Hepatocyte (in vitro differentiated cells): ENCODE measurements at regions not wholly inside any gene's neighbourhood (a gene's known extent, or its start where the extent isn't known, plus 50 kb on each side); places are given as distances from the start of the nearest gene placed in this dataset.

ENCODE experiments used
- DNase-seq: peaks from one replicate; pipeline ENCODE4 v3.0.0-alpha.2; 2016; ENCODE audit warnings: low spot score
- H2AFZ ChIP-seq: fragments of 200-600 bp; sonication (generic); 2 replicates; pipeline ENCODE4 v1.6.0; 2016; ENCODE audit warnings: antibody characterized with exemption, mild to moderate bottlenecking
- H3K27ac ChIP-seq: fragments of 200-600 bp; sonication (generic); 2 replicates; pipeline ENCODE4 v1.5.1; 2016; ENCODE audit warnings: mild to moderate bottlenecking
- H3K27me3 ChIP-seq: fragments of 200-600 bp; sonication (generic); 2 replicates; pipeline ENCODE4 v1.6.1; 2016
- H3K36me3 ChIP-seq: fragments of 200-600 bp; sonication (generic); replicated peaks from 2 replicates; pipeline ENCODE4 v1.5.1; 2016; ENCODE audit warnings: low read depth; ENCODE audit not compliant: insufficient read depth
- H3K4me1 ChIP-seq: fragments of 200-600 bp; sonication (generic); 2 replicates; pipeline ENCODE4 v1.5.1; 2016; ENCODE audit warnings: mild to moderate bottlenecking, moderate library complexity; ENCODE audit not compliant: insufficient read depth
- H3K4me2 ChIP-seq: fragments of 200-600 bp; sonication (generic); 2 replicates; pipeline ENCODE4 v1.6.0; 2016
- H3K4me3 ChIP-seq: fragments of 200-600 bp; sonication (generic); 2 replicates; pipeline ENCODE4 v1.5.1; 2016; ENCODE audit warnings: mild to moderate bottlenecking
- H3K79me2 ChIP-seq: fragments of 200-600 bp; sonication (generic); 2 replicates; pipeline ENCODE4 v1.6.0; 2017; ENCODE audit warnings: mild to moderate bottlenecking
- H3K9me2 ChIP-seq: fragments of 200-600 bp; sonication (generic); replicated peaks from 2 replicates; pipeline ENCODE4 v1.6.0; 2017; ENCODE audit warnings: mild to moderate bottlenecking; ENCODE audit not compliant: insufficient read depth
- H3K9me3 ChIP-seq: fragments of 200-600 bp; sonication (generic); 2 replicates; pipeline ENCODE4 v1.5.1; 2016; ENCODE audit warnings: low read depth, mild to moderate bottlenecking
- H4K20me1 ChIP-seq: fragments of 200-600 bp; sonication (generic); 2 replicates; pipeline ENCODE4 v1.6.0; 2016; ENCODE audit warnings: mild to moderate bottlenecking; ENCODE audit not compliant: insufficient read depth, poor library complexity, severe bottlenecking
- EZH2 ChIP-seq: fragments of 200-600 bp; sonication (generic); IDR thresholded peaks from 2 replicates; pipeline ENCODE4 v1.6.1; 2016; ENCODE audit warnings: antibody characterized with exemption, mild to moderate bottlenecking, borderline replicate concordance
- EZH2phosphoT487 ChIP-seq: fragments of 200-600 bp; sonication (generic); IDR thresholded peaks from one replicate; pipeline ENCODE4 v1.6.1; 2018; ENCODE audit warnings: antibody characterized with exemption, mild to moderate bottlenecking, low read depth, moderate library complexity; ENCODE audit not compliant: unreplicated experiment, severe bottlenecking
- WGBS: methylation state at CpG from one replicate; pipeline ENCODE4 v1.1.6; 2016; ENCODE audit warnings: low lambda C conversion rate; ENCODE audit errors: missing lambda C conversion rate; 5-methylcytosine and 5-hydroxymethylcytosine counted together
- TF ChIP-seq, protein P1 (sequence below): fragments of 200-600 bp; sonication (generic); IDR thresholded peaks from 2 replicates; pipeline ENCODE4 v1.5.1; 2016; ENCODE audit warnings: antibody characterized with exemption, mild to moderate bottlenecking; ENCODE audit not compliant: poor library complexity

DNA sequence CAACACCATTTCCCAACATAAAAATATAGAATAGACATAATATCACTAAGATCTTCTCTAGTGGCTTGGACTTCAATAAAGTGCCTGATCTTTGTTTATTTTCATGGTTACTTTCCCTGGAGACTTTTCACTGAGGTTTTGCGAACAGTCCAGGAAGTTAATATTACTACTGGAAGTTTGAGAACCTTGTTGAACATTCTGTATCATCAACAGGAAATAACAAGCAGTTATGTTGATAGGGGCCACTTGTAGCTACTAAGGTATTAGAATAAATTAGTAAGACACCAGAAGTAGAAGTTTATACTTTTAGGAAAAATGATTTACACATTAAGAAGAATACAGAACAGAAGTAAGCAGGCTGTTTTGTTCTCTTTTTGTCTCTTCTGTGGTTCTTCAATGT is 180.2 kb downstream of the TFAP2B start:
- Histone ChIP-seq H3K79me2 (no peaks in the 10 kb centered on the region), H3K36me3 (no peaks in the 10 kb centered on the region), H3K27ac (no peak overlapping the region), H3K9me3 (no peaks in the 10 kb centered on the region), H3K4me2 (no peak overlapping the region), H4K20me1 (no peaks in the 10 kb centered on the region), H2AFZ (no peak overlapping the region), H3K4me1 (no peaks in the 10 kb centered on the region), H3K27me3 (no peaks in the 10 kb centered on the region), H3K9me2 (no peaks in the 10 kb centered on the region), H3K4me3 (no peak overlapping the region)
- 85% methylated on average over 1 of the region's 1 CpG for WGBS
- TF ChIP-seq EZH2phosphoT487, result no peak
- TF ChIP-seq EZH2, result no peak
- TF ChIP-seq, protein P1, sequence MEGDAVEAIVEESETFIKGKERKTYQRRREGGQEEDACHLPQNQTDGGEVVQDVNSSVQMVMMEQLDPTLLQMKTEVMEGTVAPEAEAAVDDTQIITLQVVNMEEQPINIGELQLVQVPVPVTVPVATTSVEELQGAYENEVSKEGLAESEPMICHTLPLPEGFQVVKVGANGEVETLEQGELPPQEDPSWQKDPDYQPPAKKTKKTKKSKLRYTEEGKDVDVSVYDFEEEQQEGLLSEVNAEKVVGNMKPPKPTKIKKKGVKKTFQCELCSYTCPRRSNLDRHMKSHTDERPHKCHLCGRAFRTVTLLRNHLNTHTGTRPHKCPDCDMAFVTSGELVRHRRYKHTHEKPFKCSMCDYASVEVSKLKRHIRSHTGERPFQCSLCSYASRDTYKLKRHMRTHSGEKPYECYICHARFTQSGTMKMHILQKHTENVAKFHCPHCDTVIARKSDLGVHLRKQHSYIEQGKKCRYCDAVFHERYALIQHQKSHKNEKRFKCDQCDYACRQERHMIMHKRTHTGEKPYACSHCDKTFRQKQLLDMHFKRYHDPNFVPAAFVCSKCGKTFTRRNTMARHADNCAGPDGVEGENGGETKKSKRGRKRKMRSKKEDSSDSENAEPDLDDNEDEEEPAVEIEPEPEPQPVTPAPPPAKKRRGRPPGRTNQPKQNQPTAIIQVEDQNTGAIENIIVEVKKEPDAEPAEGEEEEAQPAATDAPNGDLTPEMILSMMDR, result no peak
- no peak for DNase-seq

DNA sequence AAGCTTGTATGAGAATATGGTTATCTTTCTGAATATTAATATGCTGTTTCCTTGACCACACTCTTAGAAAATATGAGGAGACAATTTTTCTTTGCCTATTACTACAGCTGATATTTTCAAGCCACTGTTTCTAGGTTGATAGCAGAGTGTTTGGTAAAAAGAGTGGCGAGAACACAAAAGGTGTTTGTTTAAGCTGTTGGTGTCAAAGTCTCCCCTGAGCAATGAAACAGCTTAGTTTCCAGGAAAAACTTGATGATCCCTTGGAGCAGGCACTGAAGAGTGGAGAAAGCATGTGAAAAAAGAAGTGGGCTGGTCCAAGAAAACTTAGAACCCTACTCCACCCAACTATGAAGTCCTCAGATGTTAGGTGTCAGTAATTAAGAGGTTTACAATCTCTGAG is 182.7 kb downstream of the TFAP2B start:
- Histone ChIP-seq H3K79me2 (no peaks in the 10 kb centered on the region), H3K27me3 (no peaks in the 10 kb centered on the region), H3K36me3 (no peaks in the 10 kb centered on the region), H3K4me1 (no peaks in the 10 kb centered on the region), H3K4me3 (no peak overlapping the region), H3K27ac (no peak overlapping the region), H3K9me2 (no peaks in the 10 kb centered on the region), H3K9me3 (no peaks in the 10 kb centered on the region), H3K4me2 (no peak overlapping the region), H2AFZ (no peak overlapping the region), H4K20me1 (no peaks in the 10 kb centered on the region)
- DNase-seq, result no peak
- TF ChIP-seq EZH2, result no peak
- TF ChIP-seq, protein P1, result no peak
- no peak for TF ChIP-seq EZH2phosphoT487
- 39% methylated on average over 1 of the region's 1 CpG for WGBS

GRCh38 chr6:51004380-51004779 is 185.7 kb downstream of the TFAP2B start:
- TF ChIP-seq EZH2, result no peak
- TF ChIP-seq, protein P1, result no peak
- Histone ChIP-seq H3K9me2 (no peaks in the 10 kb centered on the region), H3K4me3 (no peak overlapping the region), H3K4me2 (no peak overlapping the region), H3K4me1 (no peaks in the 10 kb centered on the region), H3K9me3 (no peaks in the 10 kb centered on the region), H3K36me3 (no peaks in the 10 kb centered on the region), H3K79me2 (no peaks in the 10 kb centered on the region), H3K27me3 (no peaks in the 10 kb centered on the region), H2AFZ (no peak overlapping the region), H4K20me1 (no peaks in the 10 kb centered on the region), H3K27ac (no peak overlapping the region)
- 75% methylated on average over 4 of the region's 4 CpGs for WGBS
- no peak for DNase-seq

DNA sequence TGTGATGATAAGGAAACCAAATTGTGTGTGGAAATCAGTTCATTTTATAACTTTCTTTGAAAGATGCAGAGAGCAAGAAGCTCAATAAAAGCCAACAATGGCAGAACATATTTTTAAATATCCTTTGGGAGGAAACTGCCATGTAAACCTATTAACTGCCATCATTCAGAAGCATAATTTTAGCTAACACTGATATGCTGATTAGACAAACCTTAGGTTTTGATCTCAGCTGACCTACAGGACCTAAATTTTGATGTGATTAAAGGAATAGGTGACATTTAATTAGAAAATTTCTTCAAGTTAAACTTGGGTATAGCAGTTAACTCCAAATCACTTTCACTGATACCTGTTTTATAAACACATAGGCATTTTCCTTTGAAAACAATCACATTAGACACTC is 187.1 kb downstream of the TFAP2B start:
- Histone ChIP-seq H3K4me1 (no peaks in the 10 kb centered on the region), H3K4me2 (no peak overlapping the region), H3K27me3 (no peaks in the 10 kb centered on the region), H2AFZ (no peak overlapping the region), H3K36me3 (no peaks in the 10 kb centered on the region), H3K4me3 (no peak overlapping the region), H3K79me2 (no peaks in the 10 kb centered on the region), H3K27ac (no peak overlapping the region), H3K9me2 (no peaks in the 10 kb centered on the region), H3K9me3 (no peaks in the 10 kb centered on the region), H4K20me1 (no peaks in the 10 kb centered on the region)
- TF ChIP-seq, protein P1, result no peak
- TF ChIP-seq EZH2phosphoT487 (no peak), EZH2 (no peak)
- DNase-seq, result no peak
